ENCODE measurements at regions not wholly inside any gene's neighbourhood (a gene's known extent, or its start where the extent isn't known, plus 50 kb on each side); places are given as distances from the start of the nearest gene placed in this dataset.

- no peak for TF ChIP-seq USF2 (IDR thresholded peaks at IDR 0.05; ENCODE audit: borderline replicate concordance, low read depth, low read length)
- no peak for TF ChIP-seq POU2F2 (IDR thresholded peaks at IDR 0.05; ENCODE audit: borderline replicate concordance, low read depth, low read length)
- no peak for TF ChIP-seq EP300 (IDR thresholded peaks at IDR 0.05; ENCODE audit: borderline replicate concordance in 1 of 2, control insufficient read depth in 1 of 2, low read depth in 2 of 2, low read length in 2 of 2)
These were observed 115.5 kb upstream of the SH3BP4 start for GRCh38 chr2:234836271-234836670.
